Panc1 (cell line): ENCODE measurements at regions not wholly inside any gene's neighbourhood (a gene's known extent, or its start where the extent isn't known, plus 50 kb on each side); places are given as distances from the start of the nearest gene placed in this dataset.

Experiments used
- ATAC-seq: fragments of 200-7000 bp; cut with Tn5 transposase; 2 replicates; pipeline ENCODE4 v1.9.1; 2020; ENCODE audit warnings: mild to moderate bottlenecking, moderate library complexity
- BruUV-seq: library from RNA; stranded (reverse); fragments of 400-500 nt; replicated peaks from 2 replicates; lab custom pipeline; 2021; lab: Mats Ljungman, UMichigan
- CTCF ChIA-PET: fragments of 300-600 bp; sonication (Branson Sonifier 250); formaldehyde crosslinking; loops from one replicate; lab custom pipeline; 2022; ENCODE audit warnings: antibody characterized with exemption; lab: Charles Lee
- POLR2A ChIA-PET: fragments of 300-600 bp; sonication (Branson Sonifier 250); formaldehyde crosslinking; loops from one replicate; lab custom pipeline; 2022; ENCODE audit warnings: antibody characterized with exemption; lab: Charles Lee
- DNase-seq: peaks from one replicate; pipeline ENCODE4 v3.0.0-alpha.2; 2010; ENCODE audit warnings: low read depth, low spot score
- H3K27ac ChIP-seq: 2 replicates; pipeline ENCODE4 v1.5.1; 2011; ENCODE audit warnings: mild to moderate bottlenecking, low read length, inconsistent platforms
- H3K27me3 ChIP-seq: fragments of 200-500 bp; sonication (Bioruptor generic); 2 replicates; pipeline ENCODE4 v1.6.0; 2014; ENCODE audit warnings: low read length, inconsistent platforms; ENCODE audit not compliant: control insufficient read depth, insufficient read depth
- H3K36me3 ChIP-seq: fragments of 200-500 bp; sonication (Bioruptor generic); 2 replicates; pipeline ENCODE4 v1.5.1; 2014; ENCODE audit warnings: inconsistent platforms, mild to moderate bottlenecking, low read length, moderate library complexity; ENCODE audit not compliant: control insufficient read depth, insufficient read depth
- H3K4me1 ChIP-seq: 2 replicates; pipeline ENCODE4 v1.5.1; 2011; ENCODE audit warnings: inconsistent platforms, mild to moderate bottlenecking, low read length, moderate library complexity; ENCODE audit not compliant: control insufficient read depth, insufficient read depth
- H3K4me3 ChIP-seq, 2 experiments: 2 replicates each; pipeline ENCODE4 v1.5.1; 2011 to 2012; ENCODE audit warnings: low read depth in 2 of 2, low read length in 2 of 2, mild to moderate bottlenecking in 2 of 2, inconsistent platforms in 1 of 2, moderate library complexity in 1 of 2
- H3K9me3 ChIP-seq: fragments of 200-500 bp; sonication (Bioruptor generic); 2 replicates; pipeline ENCODE4 v1.5.1; 2014; ENCODE audit warnings: low read depth, mild to moderate bottlenecking, inconsistent platforms, low read length, moderate library complexity; ENCODE audit not compliant: control insufficient read depth, insufficient read depth
- POLR2AphosphoS5 ChIP-seq: IDR thresholded peaks from 2 replicates; pipeline ENCODE4 v1.6.1; 2012; ENCODE audit warnings: mild to moderate bottlenecking, low read depth, low read length, moderate library complexity
- SIN3A ChIP-seq: IDR thresholded peaks from 2 replicates; pipeline ENCODE4 v1.6.1; 2012; ENCODE audit warnings: low read depth, mild to moderate bottlenecking, low read length, moderate library complexity, borderline replicate concordance; ENCODE audit not compliant: insufficient read depth
- TCF7L2 ChIP-seq: IDR thresholded peaks from 2 replicates; pipeline ENCODE4 v1.6.1; 2011; ENCODE audit warnings: mild to moderate bottlenecking, low read depth, low read length, inconsistent platforms
- in situ Hi-C: cut with HindIII; loops from 2 replicates; pipeline ENCODE4 v1.10.0; 2016; ENCODE audit warnings: low sequenced_read_pairs, low pct_unique_long_range_greater_than_20kb
- intact Hi-C: fragments of 100-400 bp; cut with micrococcal nuclease; formaldehyde crosslinking; loops from one replicate; pipeline ENCODE4 v1.10.0; 2022; ENCODE audit not compliant: unreplicated experiment
- TF ChIP-seq, protein P1 (sequence below), 2 experiments: IDR thresholded peaks; 2 replicates each; pipeline ENCODE4 v1.6.1; 2011 to 2012; ENCODE audit warnings: low read depth in 2 of 2, control low read depth in 1 of 2, low read length in 1 of 2, mild to moderate bottlenecking in 1 of 2, moderate library complexity in 1 of 2; ENCODE audit not compliant: insufficient read depth in 1 of 2
- TF ChIP-seq, protein P2 (sequence below): fragments of 450-650 bp; IDR thresholded peaks from 2 replicates; pipeline ENCODE4 v1.5.1; 2017; ENCODE audit warnings: mild to moderate bottlenecking

DNA sequence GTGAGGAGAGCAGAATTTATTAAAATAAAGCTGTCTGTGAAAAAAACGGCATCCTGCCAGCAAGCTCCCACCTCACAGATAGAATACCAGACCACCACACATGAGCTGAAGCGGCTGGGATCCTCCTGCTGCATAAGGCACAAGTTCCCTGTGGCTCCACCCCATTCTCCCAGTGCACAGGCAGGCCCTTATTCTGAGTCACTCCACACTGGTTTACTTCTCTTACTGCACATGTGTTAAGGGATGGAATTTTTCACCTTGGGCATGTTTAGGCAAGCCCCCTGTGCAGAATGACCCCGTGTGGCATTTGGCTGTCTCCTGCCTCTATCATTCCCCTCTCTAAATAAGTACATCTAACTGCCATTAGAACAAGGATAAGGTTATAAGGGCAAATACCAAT lies 115.0 kb upstream of the ELAVL2 start:
- POLR2A ChIA-PET, result no interaction called here
- in situ Hi-C loops, result no loop called here
- no peak for DNase-seq

DNA sequence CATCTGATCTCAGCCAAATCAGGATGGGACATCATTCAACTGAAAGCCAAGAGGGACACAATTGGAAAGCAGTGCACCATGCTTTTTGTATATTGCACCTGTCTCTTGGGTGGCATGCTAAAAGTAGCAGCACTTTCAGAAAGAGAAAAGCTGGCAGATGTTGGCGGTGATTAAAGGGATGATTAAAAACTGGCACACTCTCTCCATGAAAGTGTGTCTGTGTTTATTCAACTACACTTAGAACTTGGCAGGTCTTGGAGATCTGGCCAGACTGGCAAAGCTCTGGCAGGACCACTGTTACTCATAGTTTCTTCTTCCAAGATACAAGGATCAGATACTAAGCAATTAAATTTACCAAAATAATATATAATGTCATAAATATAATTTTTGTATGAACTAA lies 112.9 kb upstream of the ELAVL2 start:
- ChIA-PET CTCF (no interaction called here), POLR2A (no interaction called here)
- Histone ChIP-seq H3K4me3 (no peak overlapping the region), H3K4me1 (no peaks in the 10 kb centered on the region), H3K27ac (no peak overlapping the region), H3K9me3 (no peaks in the 10 kb centered on the region), H3K27me3 (no peaks in the 10 kb centered on the region), H3K36me3 (no peaks in the 10 kb centered on the region)
- BruUV-seq, result no TSS peak
- ATAC-seq (no peak), DNase-seq (no peak)
- TF ChIP-seq, protein P1, sequence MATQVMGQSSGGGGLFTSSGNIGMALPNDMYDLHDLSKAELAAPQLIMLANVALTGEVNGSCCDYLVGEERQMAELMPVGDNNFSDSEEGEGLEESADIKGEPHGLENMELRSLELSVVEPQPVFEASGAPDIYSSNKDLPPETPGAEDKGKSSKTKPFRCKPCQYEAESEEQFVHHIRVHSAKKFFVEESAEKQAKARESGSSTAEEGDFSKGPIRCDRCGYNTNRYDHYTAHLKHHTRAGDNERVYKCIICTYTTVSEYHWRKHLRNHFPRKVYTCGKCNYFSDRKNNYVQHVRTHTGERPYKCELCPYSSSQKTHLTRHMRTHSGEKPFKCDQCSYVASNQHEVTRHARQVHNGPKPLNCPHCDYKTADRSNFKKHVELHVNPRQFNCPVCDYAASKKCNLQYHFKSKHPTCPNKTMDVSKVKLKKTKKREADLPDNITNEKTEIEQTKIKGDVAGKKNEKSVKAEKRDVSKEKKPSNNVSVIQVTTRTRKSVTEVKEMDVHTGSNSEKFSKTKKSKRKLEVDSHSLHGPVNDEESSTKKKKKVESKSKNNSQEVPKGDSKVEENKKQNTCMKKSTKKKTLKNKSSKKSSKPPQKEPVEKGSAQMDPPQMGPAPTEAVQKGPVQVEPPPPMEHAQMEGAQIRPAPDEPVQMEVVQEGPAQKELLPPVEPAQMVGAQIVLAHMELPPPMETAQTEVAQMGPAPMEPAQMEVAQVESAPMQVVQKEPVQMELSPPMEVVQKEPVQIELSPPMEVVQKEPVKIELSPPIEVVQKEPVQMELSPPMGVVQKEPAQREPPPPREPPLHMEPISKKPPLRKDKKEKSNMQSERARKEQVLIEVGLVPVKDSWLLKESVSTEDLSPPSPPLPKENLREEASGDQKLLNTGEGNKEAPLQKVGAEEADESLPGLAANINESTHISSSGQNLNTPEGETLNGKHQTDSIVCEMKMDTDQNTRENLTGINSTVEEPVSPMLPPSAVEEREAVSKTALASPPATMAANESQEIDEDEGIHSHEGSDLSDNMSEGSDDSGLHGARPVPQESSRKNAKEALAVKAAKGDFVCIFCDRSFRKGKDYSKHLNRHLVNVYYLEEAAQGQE (IDR thresholded peaks at IDR 0.05; ENCODE audit: insufficient read depth in 1 of 2, low read depth in 2 of 2, low read length in 1 of 2), result no peak
- TF ChIP-seq TCF7L2 (no peak), SIN3A (no peak), POLR2AphosphoS5 (no peak)
- TF ChIP-seq, protein P2, sequence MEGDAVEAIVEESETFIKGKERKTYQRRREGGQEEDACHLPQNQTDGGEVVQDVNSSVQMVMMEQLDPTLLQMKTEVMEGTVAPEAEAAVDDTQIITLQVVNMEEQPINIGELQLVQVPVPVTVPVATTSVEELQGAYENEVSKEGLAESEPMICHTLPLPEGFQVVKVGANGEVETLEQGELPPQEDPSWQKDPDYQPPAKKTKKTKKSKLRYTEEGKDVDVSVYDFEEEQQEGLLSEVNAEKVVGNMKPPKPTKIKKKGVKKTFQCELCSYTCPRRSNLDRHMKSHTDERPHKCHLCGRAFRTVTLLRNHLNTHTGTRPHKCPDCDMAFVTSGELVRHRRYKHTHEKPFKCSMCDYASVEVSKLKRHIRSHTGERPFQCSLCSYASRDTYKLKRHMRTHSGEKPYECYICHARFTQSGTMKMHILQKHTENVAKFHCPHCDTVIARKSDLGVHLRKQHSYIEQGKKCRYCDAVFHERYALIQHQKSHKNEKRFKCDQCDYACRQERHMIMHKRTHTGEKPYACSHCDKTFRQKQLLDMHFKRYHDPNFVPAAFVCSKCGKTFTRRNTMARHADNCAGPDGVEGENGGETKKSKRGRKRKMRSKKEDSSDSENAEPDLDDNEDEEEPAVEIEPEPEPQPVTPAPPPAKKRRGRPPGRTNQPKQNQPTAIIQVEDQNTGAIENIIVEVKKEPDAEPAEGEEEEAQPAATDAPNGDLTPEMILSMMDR, result no peak
- in situ Hi-C loops (no loop called here), intact Hi-C loops (no loop called here)

More for the DNA sequence above, 115.0 kb upstream of the ELAVL2 start:
- no peaks in the 10 kb centered on the region for H3K36me3 ChIP-seq
- intact Hi-C loops, result no loop called here
- ATAC-seq, result no peak
- H3K9me3 ChIP-seq, result no peaks in the 10 kb centered on the region
- H3K4me3 ChIP-seq, result no peak overlapping the region
- H3K27ac ChIP-seq, result no peak overlapping the region
- no peaks in the 10 kb centered on the region for H3K4me1 ChIP-seq
- TF ChIP-seq, protein P1 (IDR thresholded peaks at IDR 0.05; ENCODE audit: insufficient read depth in 1 of 2, low read depth in 2 of 2, low read length in 1 of 2), result no peak
- TF ChIP-seq POLR2AphosphoS5 (no peak), TCF7L2 (no peak), SIN3A (no peak)
- TF ChIP-seq, protein P2, result no peak
- CTCF ChIA-PET, result no interaction called here
- no TSS peak for BruUV-seq
- H3K27me3 ChIP-seq, result no peaks in the 10 kb centered on the region
